Activated T-helper 2 cell treated with anti-CD3 and anti-CD28 coated beads, Interferon-gamma antibody, Interleukin-2, Interleukin-4, amounts not matched to agents 10 μg/mL and 5 μg/mL and 100 μg/mL, durations not matched to agents 14 hours and 24 hours and 36 hours (primary cell): ENCODE measurements at regions not wholly inside any gene's neighbourhood (a gene's known extent, or its start where the extent isn't known, plus 50 kb on each side); places are given as distances from the start of the nearest gene placed in this dataset.
"Not testable (repeated sequence)": the region's sequence is repeated elsewhere in the genome, so short reads cannot be mapped to it uniquely, and the experiment has no call there.

Source experiments
- DNase-seq: peaks from one replicate; pipeline ENCODE4 v3.0.0; 2021; ENCODE audit warnings: low spot score
- H3K27ac Mint-ChIP-seq: one replicate; pipeline ENCODE4 v1.8.0; 2021; ENCODE audit warnings: mixed read lengths
- H3K27me3 Mint-ChIP-seq: one replicate; pipeline ENCODE4 v1.8.0; 2021; ENCODE audit warnings: low read depth, mixed read lengths
- H3K36me3 Mint-ChIP-seq: one replicate; pipeline ENCODE4 v1.8.0; 2021; ENCODE audit warnings: low read depth, mixed read lengths
- H3K4me1 Mint-ChIP-seq: one replicate; pipeline ENCODE4 v1.8.0; 2021; ENCODE audit warnings: low read depth, mixed read lengths
- H3K4me3 Mint-ChIP-seq: one replicate; pipeline ENCODE4 v1.8.0; 2021; ENCODE audit warnings: low read depth, mild to moderate bottlenecking, moderate library complexity, mixed read lengths
- H3K9me3 Mint-ChIP-seq: one replicate; pipeline ENCODE4 v1.8.0; 2021; ENCODE audit warnings: mixed read lengths
- intact Hi-C: fragments of 100-400 bp; cut with micrococcal nuclease; formaldehyde crosslinking; loops from one replicate; pipeline ENCODE4 v1.15.1; 2023

GRCh38 chr13:67538906-67539305 lies 308.8 kb upstream of the PCDH9 start:
- Mint-ChIP-seq H3K36me3 (no peaks in the 10 kb centered on the region), H3K4me1 (no peaks in the 10 kb centered on the region), H3K27ac (no peak overlapping the region), H3K9me3 (peaks cover 12% of the 10 kb centered on the region), H3K27me3 (no peaks in the 10 kb centered on the region), H3K4me3 (no peak overlapping the region)
- no peak for DNase-seq
- intact Hi-C loops = no loop called here

- Mint-ChIP-seq H3K4me3 (no peak overlapping the region), H3K36me3 (no peaks in the 10 kb centered on the region), H3K9me3 (peaks cover 25% of the 10 kb centered on the region), H3K27me3 (no peaks in the 10 kb centered on the region), H3K27ac (no peak overlapping the region), H3K4me1 (no peaks in the 10 kb centered on the region)
- intact Hi-C loops = no loop called here
- no peak for DNase-seq
These were observed 290.8 kb upstream of the PCDH9 start for GRCh38 chr13:67520886-67521285.

- Mint-ChIP-seq H3K4me3 (no peak overlapping the region), H3K27ac (no peak overlapping the region), H3K9me3 (peaks cover 13% of the 10 kb centered on the region), H3K4me1 (no peaks in the 10 kb centered on the region), H3K36me3 (no peaks in the 10 kb centered on the region), H3K27me3 (no peaks in the 10 kb centered on the region)
- DNase-seq = no peak
- intact Hi-C loops = no loop called here
These were observed 289.2 kb upstream of the PCDH9 start for GRCh38 chr13:67519356-67519755.

GRCh38 chr13:67518785-67519184 lies 288.6 kb upstream of the PCDH9 start:
- Mint-ChIP-seq H3K9me3 (peaks cover 8% of the 10 kb centered on the region), H3K36me3 (no peaks in the 10 kb centered on the region), H3K4me1 (no peaks in the 10 kb centered on the region), H3K27me3 (no peaks in the 10 kb centered on the region), H3K4me3 (no peak overlapping the region), H3K27ac (no peak overlapping the region)
- DNase-seq = no peak
- intact Hi-C loops = no loop called here

- Mint-ChIP-seq H3K27ac (no peak overlapping the region), H3K36me3 (no peaks in the 10 kb centered on the region), H3K4me3 (no peak overlapping the region), H3K9me3 (peaks cover 7% of the 10 kb centered on the region), H3K27me3 (no peaks in the 10 kb centered on the region), H3K4me1 (no peaks in the 10 kb centered on the region)
- intact Hi-C loops = no loop called here
- no peak for DNase-seq
These were observed 285.8 kb upstream of the PCDH9 start for GRCh38 chr13:67515895-67516294.

GRCh38 chr13:67509018-67509417 lies 278.9 kb upstream of the PCDH9 start:
- Mint-ChIP-seq H3K27me3 (no peaks in the 10 kb centered on the region), H3K36me3 (no peaks in the 10 kb centered on the region), H3K4me3 (no peak overlapping the region), H3K9me3 (peaks cover 19% of the 10 kb centered on the region), H3K4me1 (no peaks in the 10 kb centered on the region), H3K27ac (no peak overlapping the region)
- DNase-seq = no peak
- intact Hi-C loops = no loop called here

- intact Hi-C loops, H3K27me3 Mint-ChIP-seq, H3K4me3 Mint-ChIP-seq, H3K36me3 Mint-ChIP-seq, DNase-seq, H3K27ac Mint-ChIP-seq, H3K4me1 Mint-ChIP-seq: not testable (repeated sequence)
- H3K9me3 Mint-ChIP-seq = peaks cover 19% of the 10 kb centered on the region
These were observed 278.1 kb upstream of the PCDH9 start for GRCh38 chr13:67508275-67508674.

- DNase-seq = no peak
- Mint-ChIP-seq H3K36me3 (no peaks in the 10 kb centered on the region), H3K4me1 (no peaks in the 10 kb centered on the region), H3K4me3 (no peak overlapping the region), H3K27ac (no peak overlapping the region), H3K9me3 (peaks cover 37% of the 10 kb centered on the region), H3K27me3 (no peaks in the 10 kb centered on the region)
- intact Hi-C loops = no loop called here
These were observed 276.3 kb upstream of the PCDH9 start for GRCh38 chr13:67506407-67506806.

- DNase-seq = no peak
- H3K27ac Mint-ChIP-seq = no peak overlapping the region
- intact Hi-C loops = no loop called here
- H3K27me3 Mint-ChIP-seq = no peaks in the 10 kb centered on the region
- no peaks in the 10 kb centered on the region for H3K36me3 Mint-ChIP-seq
- H3K4me1 Mint-ChIP-seq = no peaks in the 10 kb centered on the region
- H3K4me3 Mint-ChIP-seq = no peak overlapping the region
- peaks cover 44% of the 10 kb centered on the region for H3K9me3 Mint-ChIP-seq
These were observed 275.2 kb upstream of the PCDH9 start for GRCh38 chr13:67505376-67505775.

GRCh38 chr13:67498948-67499347 lies 268.8 kb upstream of the PCDH9 start:
- Mint-ChIP-seq H3K36me3 (no peaks in the 10 kb centered on the region), H3K9me3 (peaks cover 37% of the 10 kb centered on the region), H3K27me3 (no peaks in the 10 kb centered on the region), H3K4me3 (no peak overlapping the region), H3K4me1 (no peaks in the 10 kb centered on the region), H3K27ac (no peak overlapping the region)
- intact Hi-C loops = no loop called here
- no peak for DNase-seq

- no peak overlapping the region for H3K4me3 Mint-ChIP-seq
- intact Hi-C loops = no loop called here
- no peaks in the 10 kb centered on the region for H3K36me3 Mint-ChIP-seq
- H3K9me3 Mint-ChIP-seq = peaks cover 13% of the 10 kb centered on the region
- no peaks in the 10 kb centered on the region for H3K4me1 Mint-ChIP-seq
- no peak for DNase-seq
- H3K27me3 Mint-ChIP-seq = no peaks in the 10 kb centered on the region
- H3K27ac Mint-ChIP-seq = no peak overlapping the region
These were observed 263.7 kb upstream of the PCDH9 start for GRCh38 chr13:67493835-67494234.

GRCh38 chr13:67489016-67489415 lies 258.9 kb upstream of the PCDH9 start:
- intact Hi-C loops = no loop called here
- H3K27me3 Mint-ChIP-seq = no peaks in the 10 kb centered on the region
- H3K4me1 Mint-ChIP-seq = no peaks in the 10 kb centered on the region
- no peak overlapping the region for H3K4me3 Mint-ChIP-seq
- H3K9me3 Mint-ChIP-seq = peaks cover 10% of the 10 kb centered on the region
- no peak overlapping the region for H3K27ac Mint-ChIP-seq
- DNase-seq = no peak
- H3K36me3 Mint-ChIP-seq = no peaks in the 10 kb centered on the region

- Mint-ChIP-seq H3K27ac (no peak overlapping the region), H3K4me1 (no peaks in the 10 kb centered on the region), H3K27me3 (no peaks in the 10 kb centered on the region), H3K9me3 (peaks cover 24% of the 10 kb centered on the region), H3K36me3 (no peaks in the 10 kb centered on the region), H3K4me3 (no peak overlapping the region)
- intact Hi-C loops = no loop called here
- DNase-seq = no peak
These were observed 251.3 kb upstream of the PCDH9 start for GRCh38 chr13:67481445-67481844.

GRCh38 chr13:67474115-67474514 lies 244.0 kb upstream of the PCDH9 start:
- intact Hi-C loops = no loop called here
- DNase-seq = no peak
- Mint-ChIP-seq H3K27ac (no peak overlapping the region), H3K27me3 (no peaks in the 10 kb centered on the region), H3K4me3 (no peak overlapping the region), H3K4me1 (no peaks in the 10 kb centered on the region), H3K36me3 (no peaks in the 10 kb centered on the region), H3K9me3 (peaks cover 35% of the 10 kb centered on the region)
